Fibroblast of skin of right quadriceps (primary cell): ENCODE measurements at regions not wholly inside any gene's neighbourhood (a gene's known extent, or its start where the extent isn't known, plus 50 kb on each side); places are given as distances from the start of the nearest gene placed in this dataset.
A peak's percentile ranks its signal among the peaks of the same experiment; 100 is the strongest.

ENCODE experiments used
- DNase-seq: peaks from one replicate; pipeline ENCODE4 v3.0.0-alpha.2; 2013

- peak; percentile 71 for DNase-seq
Measured at GRCh38 chr7:80288175-80289122, 153.8 kb downstream of the GNAI1 start.

- DNase-seq = no peak
Measured at GRCh38 chr7:80287400-80288174, 153.0 kb downstream of the GNAI1 start.

DNA sequence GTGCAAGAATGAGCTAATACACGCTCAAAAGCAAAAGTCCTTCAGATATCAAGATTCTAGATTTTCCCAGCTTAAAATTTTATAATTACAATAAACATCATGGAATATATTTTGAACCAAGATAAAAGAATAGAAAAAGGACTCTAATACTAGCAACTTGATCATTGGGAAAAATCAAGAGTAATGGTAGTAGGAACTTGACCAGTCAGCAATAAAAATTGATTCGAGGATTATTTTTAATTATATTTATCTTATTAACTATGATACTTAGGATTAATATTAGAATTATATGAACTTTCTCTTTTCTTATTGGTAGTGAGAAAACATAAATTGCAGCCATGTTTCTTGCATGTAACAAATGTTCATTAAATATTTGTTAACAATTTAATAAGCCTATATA, 152.0 kb downstream of the GNAI1 start:
- no peak for DNase-seq

DNA sequence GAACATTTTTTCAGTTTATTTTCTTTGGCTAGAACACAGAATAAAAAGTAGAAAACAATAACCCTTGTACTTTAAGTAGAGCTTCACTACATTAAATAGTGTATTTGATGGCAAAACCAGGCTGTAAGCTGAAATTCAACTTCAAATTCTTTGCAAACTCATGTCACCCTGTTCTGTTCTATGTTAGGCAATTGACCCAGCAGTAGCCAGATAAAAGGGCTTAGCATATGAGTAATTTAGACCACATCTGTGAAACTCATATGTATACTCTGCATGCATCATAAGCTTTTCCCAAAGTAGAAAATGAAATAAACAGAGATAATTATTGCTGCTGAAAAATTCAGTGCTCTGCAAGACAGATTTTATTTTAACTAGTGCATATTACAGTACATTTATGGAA, 150.2 kb downstream of the GNAI1 start:
- DNase-seq = peak; percentile 87

DNA sequence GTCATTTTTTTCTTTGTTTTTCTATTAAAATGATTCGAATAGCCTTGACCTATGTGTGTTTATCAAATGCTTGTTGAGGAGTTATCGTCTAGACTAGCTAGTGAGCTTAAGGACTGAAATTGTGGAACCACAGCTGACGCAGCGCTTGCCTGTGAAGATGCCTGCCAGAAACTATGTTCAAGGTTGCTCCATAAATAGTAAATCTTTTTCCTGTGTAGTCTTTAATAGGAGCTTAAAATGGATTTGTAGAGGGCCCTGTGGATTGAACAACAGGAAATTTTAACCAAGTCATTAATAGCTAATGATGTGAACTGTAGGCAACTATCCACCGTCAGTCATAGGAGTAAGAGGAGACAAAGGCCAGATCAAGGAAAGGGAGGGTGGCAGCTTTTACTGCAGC, 145.1 kb downstream of the GNAI1 start:
- no peak for DNase-seq

- DNase-seq = no peak
Measured at GRCh38 chr7:80278737-80279136, 144.1 kb downstream of the GNAI1 start.

DNA sequence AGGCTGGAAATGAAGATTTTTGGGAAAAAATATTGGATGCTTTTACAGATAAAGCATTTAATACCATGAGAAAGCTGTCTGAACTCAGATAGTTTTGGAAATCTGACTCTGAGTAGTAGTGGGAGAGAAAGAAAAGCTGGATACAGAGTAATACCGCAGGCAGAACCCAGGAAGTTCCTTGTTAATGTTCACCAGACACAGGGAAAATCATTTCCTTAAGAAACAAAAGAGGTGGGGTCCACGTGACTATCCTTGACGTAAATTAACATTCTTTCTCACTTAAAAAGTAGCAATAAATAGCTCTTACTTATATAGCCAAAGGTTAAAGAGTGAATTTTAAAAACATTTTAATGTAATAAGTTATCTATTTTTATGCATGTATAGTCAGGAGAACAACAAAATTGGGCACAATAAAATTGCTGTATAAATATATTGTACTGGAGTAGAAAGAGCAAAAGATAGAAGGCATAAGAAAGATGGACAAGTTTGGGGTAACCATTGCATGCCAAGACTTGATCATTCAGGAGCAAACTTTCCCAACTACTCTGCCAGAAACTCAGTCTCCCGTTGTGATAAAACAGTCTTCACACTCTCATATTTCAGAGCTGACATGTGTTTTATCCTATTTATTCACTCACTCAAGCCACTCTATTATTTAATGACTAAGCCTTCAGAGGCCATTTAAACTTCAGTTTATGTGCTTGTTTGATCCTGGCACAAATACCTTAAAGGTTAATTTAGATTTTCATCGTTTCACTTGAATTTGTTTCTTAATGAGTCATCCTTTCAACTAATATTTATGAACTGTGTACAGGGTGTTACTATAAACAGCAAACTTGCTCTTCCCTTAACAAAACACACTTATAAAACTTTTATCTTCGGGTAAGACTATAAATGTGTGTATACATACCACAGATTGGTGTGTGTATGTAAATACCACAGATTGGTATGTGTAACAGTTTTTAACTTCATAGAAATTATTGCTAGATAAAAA, 143.1 kb downstream of the GNAI1 start:
- DNase-seq = peak; percentile 74
